ENCODE measurements at regions not wholly inside any gene's neighbourhood (a gene's known extent, or its start where the extent isn't known, plus 50 kb on each side); places are given as distances from the start of the nearest gene placed in this dataset.

- TF ChIP-seq, protein P1, sequence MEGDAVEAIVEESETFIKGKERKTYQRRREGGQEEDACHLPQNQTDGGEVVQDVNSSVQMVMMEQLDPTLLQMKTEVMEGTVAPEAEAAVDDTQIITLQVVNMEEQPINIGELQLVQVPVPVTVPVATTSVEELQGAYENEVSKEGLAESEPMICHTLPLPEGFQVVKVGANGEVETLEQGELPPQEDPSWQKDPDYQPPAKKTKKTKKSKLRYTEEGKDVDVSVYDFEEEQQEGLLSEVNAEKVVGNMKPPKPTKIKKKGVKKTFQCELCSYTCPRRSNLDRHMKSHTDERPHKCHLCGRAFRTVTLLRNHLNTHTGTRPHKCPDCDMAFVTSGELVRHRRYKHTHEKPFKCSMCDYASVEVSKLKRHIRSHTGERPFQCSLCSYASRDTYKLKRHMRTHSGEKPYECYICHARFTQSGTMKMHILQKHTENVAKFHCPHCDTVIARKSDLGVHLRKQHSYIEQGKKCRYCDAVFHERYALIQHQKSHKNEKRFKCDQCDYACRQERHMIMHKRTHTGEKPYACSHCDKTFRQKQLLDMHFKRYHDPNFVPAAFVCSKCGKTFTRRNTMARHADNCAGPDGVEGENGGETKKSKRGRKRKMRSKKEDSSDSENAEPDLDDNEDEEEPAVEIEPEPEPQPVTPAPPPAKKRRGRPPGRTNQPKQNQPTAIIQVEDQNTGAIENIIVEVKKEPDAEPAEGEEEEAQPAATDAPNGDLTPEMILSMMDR (IDR thresholded peaks at IDR 0.05; ENCODE audit: low read depth, low read length) = no peak
- H3K4me3 ChIP-seq (ENCODE audit: low read depth, low read length) = no peak overlapping the region
- no peak overlapping the region for H3K27ac ChIP-seq
- H3K36me3 ChIP-seq = no peaks in the 10 kb centered on the region
- no peaks in the 10 kb centered on the region for H3K9me3 ChIP-seq (ENCODE audit: severe bottlenecking)
- no peaks in the 10 kb centered on the region for H3K27me3 ChIP-seq (ENCODE audit: insufficient read depth, low read depth, severe bottlenecking)
- DNase-seq = no peak
Observed at GRCh38 chr15:37375519-37375918, 275.2 kb upstream of the MEIS2 start.

GRCh38 chr15:37377428-37377827 lies 277.1 kb upstream of the MEIS2 start:
- TF ChIP-seq, protein P1 (IDR thresholded peaks at IDR 0.05; ENCODE audit: low read depth, low read length) = no peak
- H3K4me3 ChIP-seq (ENCODE audit: low read depth, low read length) = no peak overlapping the region
- no peaks in the 10 kb centered on the region for H3K27me3 ChIP-seq (ENCODE audit: insufficient read depth, low read depth, severe bottlenecking)
- no peaks in the 10 kb centered on the region for H3K36me3 ChIP-seq
- H3K27ac ChIP-seq = no peak overlapping the region
- no peaks in the 10 kb centered on the region for H3K9me3 ChIP-seq (ENCODE audit: severe bottlenecking)
- no peak for DNase-seq

GRCh38 chr15:37394402-37395099 lies 294.2 kb upstream of the MEIS2 start:
- Histone ChIP-seq H3K4me3 (ENCODE audit: low read depth, low read length) (no peak overlapping the region), H3K27me3 (ENCODE audit: insufficient read depth, low read depth, severe bottlenecking) (no peaks in the 10 kb centered on the region), H3K27ac (no peak overlapping the region), H3K9me3 (ENCODE audit: severe bottlenecking) (peaks cover 4% of the 10 kb centered on the region), H3K36me3 (no peaks in the 10 kb centered on the region)
- no peak for DNase-seq
- TF ChIP-seq, protein P1 (IDR thresholded peaks at IDR 0.05; ENCODE audit: low read depth, low read length) = no peak

DNA sequence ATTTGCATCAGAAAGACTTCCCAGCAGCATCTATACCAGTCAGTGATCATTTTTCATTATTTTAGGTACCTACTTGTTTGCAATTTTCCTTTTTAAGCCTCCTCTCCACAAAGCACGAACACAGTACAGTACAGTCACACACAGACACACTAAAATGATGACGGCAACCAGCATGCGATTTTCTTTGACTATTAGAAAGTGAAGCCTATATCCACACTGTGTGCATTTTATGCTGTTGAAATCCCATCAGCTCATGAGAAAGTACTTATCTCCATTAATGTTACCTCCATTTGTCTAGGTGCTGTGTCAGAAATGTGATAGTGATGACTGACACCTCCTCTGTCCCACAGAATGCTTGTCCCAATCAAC lies 294.7 kb upstream of the MEIS2 start:
- no peaks in the 10 kb centered on the region for H3K36me3 ChIP-seq
- no peaks in the 10 kb centered on the region for H3K27me3 ChIP-seq (ENCODE audit: insufficient read depth, low read depth, severe bottlenecking)
- H3K9me3 ChIP-seq (ENCODE audit: severe bottlenecking) = no peaks in the 10 kb centered on the region
- no peak overlapping the region for H3K4me3 ChIP-seq (ENCODE audit: low read depth, low read length)
- TF ChIP-seq, protein P1 (IDR thresholded peaks at IDR 0.05; ENCODE audit: low read depth, low read length) = no peak
- no peak overlapping the region for H3K27ac ChIP-seq
- no peak for DNase-seq

- Histone ChIP-seq H3K36me3 (no peaks in the 10 kb centered on the region), H3K27me3 (ENCODE audit: insufficient read depth, low read depth, severe bottlenecking) (no peaks in the 10 kb centered on the region), H3K4me3 (ENCODE audit: low read depth, low read length) (no peak overlapping the region), H3K9me3 (ENCODE audit: severe bottlenecking) (no peaks in the 10 kb centered on the region), H3K27ac (no peak overlapping the region)
- TF ChIP-seq, protein P1 (IDR thresholded peaks at IDR 0.05; ENCODE audit: low read depth, low read length) = no peak
- DNase-seq = no peak
Observed at GRCh38 chr15:37397266-37398022, 297.1 kb upstream of the MEIS2 start.
